NCI-H524 (cell line): ENCODE measurements at regions not wholly inside any gene's neighbourhood (a gene's known extent, or its start where the extent isn't known, plus 50 kb on each side); places are given as distances from the start of the nearest gene placed in this dataset.

Experiments used
- DNase-seq, 2 experiments: peaks; one replicate each; lab custom pipeline; 2025; lab: John Stamatoyannopoulos, UW

GRCh38 chr20:24777746-24778145 lies 171.3 kb upstream of the CST7 start:
- DNase-seq, result peak; percentile 34 to 82

GRCh38 chr20:24778585-24779031 lies 170.5 kb upstream of the CST7 start:
- DNase-seq, result no peak

- no peak for DNase-seq
Observed at GRCh38 chr20:24779131-24779530, 169.9 kb upstream of the CST7 start.

GRCh38 chr20:24779946-24780345 lies 169.1 kb upstream of the CST7 start:
- peak in 1 of 2 experiments; percentile 8 for DNase-seq

GRCh38 chr20:24780674-24781417 lies 168.2 kb upstream of the CST7 start:
- peak in 1 of 2 experiments; percentile 58 for DNase-seq

- DNase-seq, result peak; percentile 49 to 69
Observed at GRCh38 chr20:24781418-24781980, 167.6 kb upstream of the CST7 start.

- DNase-seq, result no peak
Observed at GRCh38 chr20:24782301-24782700, 166.8 kb upstream of the CST7 start.

- peak; percentile 28 to 58 for DNase-seq
Observed at GRCh38 chr20:24782801-24783630, 166.1 kb upstream of the CST7 start.

- DNase-seq, result peak; percentile 28 to 60
Observed at GRCh38 chr20:24783631-24784492, 165.2 kb upstream of the CST7 start.

GRCh38 chr20:24784607-24785006 lies 164.5 kb upstream of the CST7 start:
- DNase-seq, result no peak

GRCh38 chr20:24785141-24786110 lies 163.6 kb upstream of the CST7 start:
- peak in 1 of 2 experiments; percentile 15 for DNase-seq

- no peak for DNase-seq
Observed at GRCh38 chr20:24786111-24786495, 163.0 kb upstream of the CST7 start.

- DNase-seq, result no peak
Observed at GRCh38 chr20:24786646-24787045, 162.4 kb upstream of the CST7 start.

GRCh38 chr20:24787071-24787470 lies 162.0 kb upstream of the CST7 start:
- no peak for DNase-seq

- DNase-seq, result no peak
Observed at GRCh38 chr20:24787621-24788020, 161.4 kb upstream of the CST7 start.

GRCh38 chr20:24789877-24790276 lies 159.2 kb upstream of the CST7 start:
- no peak for DNase-seq

GRCh38 chr20:24790746-24791283 lies 158.3 kb upstream of the CST7 start:
- DNase-seq, result no peak

- no peak for DNase-seq
Observed at GRCh38 chr20:24791953-24792352, 157.1 kb upstream of the CST7 start.

GRCh38 chr20:24792641-24793495 lies 156.2 kb upstream of the CST7 start:
- DNase-seq, result no peak
